K562 (cell line): ENCODE measurements at regions not wholly inside any gene's neighbourhood (a gene's known extent, or its start where the extent isn't known, plus 50 kb on each side); places are given as distances from the start of the nearest gene placed in this dataset.

ENCODE experiments used
- ATAC-seq: fragments of 200-7000 bp; cut with Tn5 transposase; 3 replicates; pipeline ENCODE4 v1.9.1; 2020; ENCODE audit warnings: moderate library complexity
- BruUV-seq: library from RNA; stranded (reverse); fragments of 400-500 nt; replicated peaks from 2 replicates; lab custom pipeline; 2021; lab: Mats Ljungman, UMichigan
- CTCF ChIA-PET: fragments of 300-600 bp; formaldehyde crosslinking; extraction: SDS; loops from one replicate; lab custom pipeline; 2021; ENCODE audit warnings: low intra/inter-chr PET ratio; lab: Yijun Ruan, JAX
- POLR2A ChIA-PET: fragments of 300-600, 350-650 bp; sonication (Branson Sonifier 250); formaldehyde crosslinking; extraction: SDS; loops from one replicate; lab custom pipeline; 2021; ENCODE audit warnings: antibody characterized with exemption, inconsistent platforms; lab: Yijun Ruan, JAX
- DNase-seq, 4 experiments: peaks; one replicate each; pipeline versions ENCODE4 v3.0.0 to v3.0.0-alpha.2; 2011 to 2018; ENCODE audit warnings: low spot score in 3 of 4, mixed read lengths in 3 of 4; ENCODE audit errors: extremely low read depth in 1 of 4
- FAIRE-seq: peaks from 2 replicates; lab custom pipeline; 2011; peaks lifted over from hg19 to GRCh38; lab: Jason Lieb, UNC
- H2AFZ ChIP-seq: 2 replicates; pipeline ENCODE4 v1.6.0; 2011; ENCODE audit warnings: low read depth, low read length, control low read depth, inconsistent platforms
- H3K27ac ChIP-seq: fragments of 200-600 bp; 3 replicates; pipeline ENCODE4 v1.8.0; 2011; ENCODE audit warnings: low read depth, mild to moderate bottlenecking, control low read depth, inconsistent platforms, low read length, moderate library complexity, mixed read lengths; ENCODE audit errors: extremely low read depth
- H3K27me3 ChIP-seq, 2 experiments: fragments of 300-600 bp in 1 of 2; 2 replicates in 1 of 2; 3 replicates in 1 of 2; pipeline versions ENCODE4 v1.6.0 to v1.8.0; 2011; ENCODE audit warnings: inconsistent platforms in 2 of 2, low read length in 2 of 2, mild to moderate bottlenecking in 1 of 2, mixed read lengths in 1 of 2, moderate library complexity in 1 of 2; ENCODE audit not compliant: control insufficient read depth in 2 of 2, insufficient read depth in 2 of 2
- H3K36me3 ChIP-seq: fragments of 300-600 bp; 3 replicates; pipeline ENCODE4 v1.8.0; 2011; ENCODE audit warnings: mild to moderate bottlenecking, low read length, inconsistent platforms; ENCODE audit not compliant: control insufficient read depth, insufficient read depth
- H3K4me1 ChIP-seq, 2 experiments: fragments of 200-600 bp in 1 of 2; replicated peaks in 1 of 2; 2 replicates in 1 of 2; 3 replicates in 1 of 2; pipeline versions ENCODE4 v1.5.1 to v1.8.0; 2011; ENCODE audit warnings: inconsistent platforms in 2 of 2, low read length in 2 of 2, mild to moderate bottlenecking in 1 of 2, mixed read lengths in 1 of 2, moderate library complexity in 1 of 2; ENCODE audit not compliant: control insufficient read depth in 2 of 2, insufficient read depth in 2 of 2
- H3K4me2 ChIP-seq: 2 replicates; pipeline ENCODE4 v1.6.1; 2011; ENCODE audit warnings: low read length, control low read depth, inconsistent platforms, mixed read lengths; ENCODE audit not compliant: insufficient read depth
- H3K4me3 ChIP-seq: fragments of 200-600 bp; sonication (generic), shearing (Covaris generic); 2 replicates; pipeline ENCODE4 v1.5.1; 2016; ENCODE audit warnings: control low read depth, inconsistent platforms
- H3K79me2 ChIP-seq: fragments of 200-600 bp; 3 replicates; pipeline ENCODE4 v1.8.0; 2011; ENCODE audit warnings: low read length, inconsistent platforms; ENCODE audit not compliant: control insufficient read depth, insufficient read depth
- H3K9ac ChIP-seq, 2 experiments: 2 replicates each; pipeline versions ENCODE4 v1.6.0 to v1.6.1; 2011; ENCODE audit warnings: low read depth in 2 of 2, low read length in 2 of 2, control low read depth in 1 of 2, inconsistent platforms in 1 of 2, mild to moderate bottlenecking in 1 of 2, mixed read lengths in 1 of 2; ENCODE audit not compliant: insufficient read depth in 1 of 2
- H3K9me1 ChIP-seq: one replicate; pipeline ENCODE4 v1.6.0; 2011; ENCODE audit warnings: inconsistent platforms, mild to moderate bottlenecking, low read length, moderate library complexity; ENCODE audit not compliant: control insufficient read depth, insufficient read depth
- H3K9me3 ChIP-seq: replicated peaks from 2 replicates; pipeline ENCODE4 v1.5.1; 2011; ENCODE audit warnings: low read depth, low read length, inconsistent platforms; ENCODE audit not compliant: control insufficient read depth, insufficient read depth
- H4K20me1 ChIP-seq: replicated peaks from 2 replicates; pipeline ENCODE4 v1.6.1; 2011; ENCODE audit warnings: low read length, inconsistent platforms, mixed read lengths; ENCODE audit not compliant: control insufficient read depth, insufficient read depth
- CBX8 ChIP-seq: fragments of 200-600 bp; sonication (generic); IDR thresholded peaks from 2 replicates; pipeline ENCODE4 v1.6.1; 2012; ENCODE audit warnings: borderline replicate concordance, mixed run types, low read depth, mild to moderate bottlenecking, moderate library complexity, mixed read lengths, low read length, control low read depth, inconsistent platforms; ENCODE audit not compliant: poor library complexity, severe bottlenecking; ENCODE audit errors: extremely low read depth
- CREB3L1 ChIP-seq: fragments of 450-650 bp; IDR thresholded peaks from 2 replicates; pipeline ENCODE4 v1.6.1; 2014; ENCODE audit warnings: low read depth, mild to moderate bottlenecking, moderate library complexity, borderline replicate concordance
- DMBX1 ChIP-seq: fragments of 250-450 bp; sonication (Bioruptor Pico); IDR thresholded peaks from 2 replicates; pipeline ENCODE4 v1.8.0; 2022; ENCODE audit warnings: inconsistent platforms, mild to moderate bottlenecking, moderate library complexity, borderline replicate concordance
- ELF2 ChIP-seq: fragments of 250-450 bp; sonication (Bioruptor Pico); IDR thresholded peaks from 2 replicates; pipeline ENCODE4 v1.5.0; 2021; ENCODE audit warnings: mild to moderate bottlenecking
- FOXJ3 ChIP-seq: sonication (generic); formaldehyde crosslinking; IDR thresholded peaks from 2 replicates; pipeline ENCODE4 v1.4.0; 2020; ENCODE audit warnings: mild to moderate bottlenecking, missing genetic modification reagents
- HES1 ChIP-seq: fragments of 450-650 bp; IDR thresholded peaks from 2 replicates; pipeline ENCODE4 v1.6.1; 2016; ENCODE audit warnings: low read depth, mild to moderate bottlenecking, moderate library complexity
- KDM2B ChIP-seq: fragments of 250-450 bp; sonication (Bioruptor Pico); IDR thresholded peaks from 2 replicates; pipeline ENCODE4 v1.8.0; 2021; ENCODE audit warnings: mild to moderate bottlenecking, moderate library complexity
- NR2C1 ChIP-seq, 2 experiments: fragments of 450-650 bp; IDR thresholded peaks; 2 replicates each; pipeline ENCODE4 v1.6.1; 2017; ENCODE audit warnings: mild to moderate bottlenecking in 2 of 2, antibody characterized with exemption in 1 of 2, inconsistent platforms in 1 of 2, missing compliant biosample characterization in 1 of 2, missing genetic modification characterization in 1 of 2
- PCBP2 ChIP-seq: fragments of 200-400 bp; formaldehyde crosslinking; IDR thresholded peaks from 2 replicates; pipeline ENCODE4 v1.6.1; 2018; ENCODE audit warnings: low read length, low read depth, mild to moderate bottlenecking, moderate library complexity; ENCODE audit not compliant: poor library complexity, severe bottlenecking
- RFX5 ChIP-seq: IDR thresholded peaks from 2 replicates; pipeline ENCODE4 v1.6.1; 2011; ENCODE audit warnings: low read depth, mild to moderate bottlenecking, improper control_type of control experiment, low read length
- SNRNP70 ChIP-seq: fragments of 200-400 bp; formaldehyde crosslinking; optimal IDR thresholded peaks from 2 replicates; pipeline ENCODE3; 2017; ENCODE audit warnings: low read depth, low read length
- SRSF1 ChIP-seq: fragments of 200-400 bp; formaldehyde crosslinking; IDR thresholded peaks from 2 replicates; pipeline ENCODE4 v1.6.1; 2017; ENCODE audit warnings: mild to moderate bottlenecking, low read depth, low read length, moderate library complexity
- ZNF12 ChIP-seq: sonication (generic); formaldehyde crosslinking; IDR thresholded peaks from 2 replicates; pipeline ENCODE4 v1.4.0; 2020; ENCODE audit warnings: mild to moderate bottlenecking, missing genetic modification reagents
- ZNF436 ChIP-seq: fragments of 250-450, 450-650 bp; sonication (Bioruptor Pico); formaldehyde crosslinking; IDR thresholded peaks from 2 replicates; pipeline ENCODE4 v1.7.0; 2020; ENCODE audit warnings: mild to moderate bottlenecking
- ZNF778 ChIP-seq: fragments of 450-650 bp; formaldehyde crosslinking; IDR thresholded peaks from 2 replicates; pipeline ENCODE4 v1.4.0; 2020; ENCODE audit warnings: mild to moderate bottlenecking, moderate library complexity
- WGBS: fragments of 100-300 bp; shearing (Covaris generic); methylation state at CpG from one replicate; pipeline ENCODE4 v1.1.6; 2016; ENCODE audit warnings: low coverage, mixed read lengths; ENCODE audit not compliant: insufficient coverage; ENCODE audit errors: missing lambda C conversion rate; 5-methylcytosine and 5-hydroxymethylcytosine counted together
- in situ Hi-C: fragments of 300-500 bp; cut with MboI; formaldehyde crosslinking; loops from 4 replicates; pipeline ENCODE4 v1.15.0; 2018; ENCODE audit warnings: inconsistent platforms, mixed read lengths
- intact Hi-C: fragments of 100-400 bp; cut with micrococcal nuclease; formaldehyde crosslinking; loops from 2 replicates; pipeline ENCODE4 v1.14.2; 2022

GRCh38 chr1:76793594-76793993, 73.7 kb upstream of the ST6GALNAC5 start (continued):
- TF ChIP-seq NR2C1 (IDR thresholded peaks at IDR 0.05) (no peak), NR2C1 (tag; IDR thresholded peaks at IDR 0.05) (no peak), KDM2B (no peak)

- no peak overlapping the region for H2AFZ ChIP-seq
- POLR2A ChIA-PET = no interaction called here
- H3K9me1 ChIP-seq = no peaks in the 10 kb centered on the region
- H3K4me1 ChIP-seq = no peaks in the 10 kb centered on the region
- CTCF ChIA-PET = no interaction called here
- FAIRE-seq (no peak), ATAC-seq (no peak), DNase-seq (no peak)
- TF ChIP-seq SRSF1 = no peak
- no peak for TF ChIP-seq CBX8
- TF ChIP-seq ZNF436 (CRISPR knock-in tag) = no peak
- no peak for TF ChIP-seq HES1
- TF ChIP-seq CREB3L1 = no peak
- no peak for TF ChIP-seq ELF2 (CRISPR knock-in tag)
- no peak for TF ChIP-seq DMBX1 (CRISPR knock-in tag)
- TF ChIP-seq ZNF778 (CRISPR knock-in tag) = no peak
- no peak for TF ChIP-seq SNRNP70
- TF ChIP-seq ZNF12 (CRISPR knock-in tag) = no peak
- TF ChIP-seq RFX5 = no peak
- TF ChIP-seq FOXJ3 (CRISPR knock-in tag) = no peak
- no peak for TF ChIP-seq PCBP2
- no peaks in the 10 kb centered on the region for H3K36me3 ChIP-seq
- H3K27me3 ChIP-seq = no peaks in the 10 kb centered on the region
- H4K20me1 ChIP-seq = no peaks in the 10 kb centered on the region
- no TSS peak for BruUV-seq
- no peak overlapping the region for H3K27ac ChIP-seq
- intact Hi-C loops = no loop called here
- in situ Hi-C loops = no loop called here
- H3K9ac ChIP-seq = no peak overlapping the region
- WGBS = 0% methylated on average over 2 of the region's 2 CpGs
- H3K4me3 ChIP-seq = no peak overlapping the region
- H3K9me3 ChIP-seq = no peaks in the 10 kb centered on the region; the same call in 1 of the 2 replicates
- no peaks in the 10 kb centered on the region for H3K79me2 ChIP-seq
- H3K4me2 ChIP-seq = no peak overlapping the region
Measured at GRCh38 chr1:76799700-76800099, 67.6 kb upstream of the ST6GALNAC5 start.
